ENCODE measurements at regions not wholly inside any gene's neighbourhood (a gene's known extent, or its start where the extent isn't known, plus 50 kb on each side); places are given as distances from the start of the nearest gene placed in this dataset.

GRCh38 chr12:85549640-85550039 is 269.6 kb downstream of the ALX1 start:
- no peak for DNase-seq (ENCODE audit: low read depth in 2 of 2)
- TF ChIP-seq CTCF (IDR thresholded peaks at IDR 0.05; ENCODE audit: low read depth, low read length): no peak
- no peak overlapping the region for H3K4me3 ChIP-seq (replicated peaks in 1 of 2; ENCODE audit: low read depth in 2 of 2, low read length in 2 of 2)

GRCh38 chr12:85550924-85551323 is 270.9 kb downstream of the ALX1 start:
- peak in 1 of 2 donors; percentile 5 for DNase-seq (ENCODE audit: low read depth in 2 of 2)
- no peak overlapping the region for H3K4me3 ChIP-seq (replicated peaks in 1 of 2; ENCODE audit: low read depth in 2 of 2, low read length in 2 of 2)
- TF ChIP-seq CTCF (IDR thresholded peaks at IDR 0.05; ENCODE audit: low read depth, low read length): no peak

- DNase-seq (ENCODE audit: low read depth in 2 of 2): no peak
- H3K4me3 ChIP-seq (replicated peaks in 1 of 2; ENCODE audit: low read depth in 2 of 2, low read length in 2 of 2): no peak overlapping the region
- no peak for TF ChIP-seq CTCF (IDR thresholded peaks at IDR 0.05; ENCODE audit: low read depth, low read length)
These were observed 272.4 kb downstream of the ALX1 start for GRCh38 chr12:85552461-85552860.

- DNase-seq (ENCODE audit: low read depth in 2 of 2): no peak
- TF ChIP-seq CTCF (IDR thresholded peaks at IDR 0.05; ENCODE audit: low read depth, low read length): no peak
- no peak overlapping the region for H3K4me3 ChIP-seq (replicated peaks in 1 of 2; ENCODE audit: low read depth in 2 of 2, low read length in 2 of 2)
These were observed 277.8 kb downstream of the ALX1 start for GRCh38 chr12:85557850-85558249.

- no peak overlapping the region for H3K4me3 ChIP-seq (replicated peaks in 1 of 2; ENCODE audit: low read depth in 2 of 2, low read length in 2 of 2)
- no peak for DNase-seq (ENCODE audit: low read depth in 2 of 2)
- TF ChIP-seq CTCF (IDR thresholded peaks at IDR 0.05; ENCODE audit: low read depth, low read length): no peak
These were observed 277.5 kb downstream of the RASSF9 start for GRCh38 chr12:85558684-85559083.

- no peak overlapping the region for H3K4me3 ChIP-seq (replicated peaks in 1 of 2; ENCODE audit: low read depth in 2 of 2, low read length in 2 of 2)
- TF ChIP-seq CTCF (IDR thresholded peaks at IDR 0.05; ENCODE audit: low read depth, low read length): no peak
- DNase-seq (ENCODE audit: low read depth in 2 of 2): no peak
These were observed 277.1 kb downstream of the RASSF9 start for GRCh38 chr12:85559127-85559526.

GRCh38 chr12:85559536-85559935 is 276.7 kb downstream of the RASSF9 start:
- no peak for TF ChIP-seq CTCF (IDR thresholded peaks at IDR 0.05; ENCODE audit: low read depth, low read length)
- DNase-seq (ENCODE audit: low read depth in 2 of 2): peak in 1 of 2 donors; percentile 2
- H3K4me3 ChIP-seq (replicated peaks in 1 of 2; ENCODE audit: low read depth in 2 of 2, low read length in 2 of 2): no peak overlapping the region
